Fibroblast of skin of back (primary cell): ENCODE measurements at regions not wholly inside any gene's neighbourhood (a gene's known extent, or its start where the extent isn't known, plus 50 kb on each side); places are given as distances from the start of the nearest gene placed in this dataset.
A peak's percentile ranks its signal among the peaks of the same experiment; 100 is the strongest.
"Not testable (repeated sequence)": the region's sequence is repeated elsewhere in the genome, so short reads cannot be mapped to it uniquely, and the experiment has no call there.

ENCODE experiments used
- DNase-seq: peaks from one replicate; pipeline ENCODE4 v3.0.0-alpha.2; 2013

DNA sequence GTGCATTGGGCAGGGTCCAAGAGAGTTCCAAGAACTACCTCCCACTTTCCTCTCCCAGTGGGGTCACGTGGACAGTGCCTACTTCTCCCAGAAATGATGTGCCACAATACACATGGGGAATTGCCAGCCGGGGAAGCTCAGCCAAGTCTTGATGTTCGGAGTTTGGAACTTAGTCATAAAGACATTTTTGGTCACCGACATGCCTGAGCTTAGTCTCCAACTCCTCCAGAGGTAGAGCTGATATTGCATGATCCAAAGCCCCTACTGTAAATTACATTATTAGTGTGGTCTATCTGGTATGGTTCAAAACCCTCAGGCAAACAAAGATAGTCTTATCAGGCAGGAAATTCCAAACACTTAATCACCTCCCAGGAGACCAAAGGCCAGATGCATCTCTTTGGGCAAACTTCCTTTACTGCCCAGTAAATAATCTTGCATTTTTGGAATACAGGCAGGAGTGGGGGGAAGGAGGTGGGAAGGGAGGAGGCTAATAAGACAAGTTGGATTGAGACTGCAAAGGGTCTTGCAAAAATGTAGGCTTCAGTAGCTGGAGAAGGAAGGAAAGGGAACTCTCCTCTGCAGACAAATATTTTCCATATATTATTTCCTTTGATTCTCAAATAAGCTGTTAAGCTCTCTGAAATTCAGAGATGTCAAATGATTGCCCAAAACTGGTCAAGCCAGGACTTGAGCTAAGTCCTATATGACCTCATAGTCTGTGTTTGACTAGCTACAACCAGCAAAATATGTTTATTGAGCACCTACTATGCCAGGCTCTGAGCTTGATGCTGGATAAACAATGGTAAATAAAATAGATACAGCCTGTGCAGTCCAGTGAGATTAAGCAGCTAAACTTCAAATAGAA, 99.4 kb downstream of the DRD1 start:
- DNase-seq = peak; percentile 31

DNA sequence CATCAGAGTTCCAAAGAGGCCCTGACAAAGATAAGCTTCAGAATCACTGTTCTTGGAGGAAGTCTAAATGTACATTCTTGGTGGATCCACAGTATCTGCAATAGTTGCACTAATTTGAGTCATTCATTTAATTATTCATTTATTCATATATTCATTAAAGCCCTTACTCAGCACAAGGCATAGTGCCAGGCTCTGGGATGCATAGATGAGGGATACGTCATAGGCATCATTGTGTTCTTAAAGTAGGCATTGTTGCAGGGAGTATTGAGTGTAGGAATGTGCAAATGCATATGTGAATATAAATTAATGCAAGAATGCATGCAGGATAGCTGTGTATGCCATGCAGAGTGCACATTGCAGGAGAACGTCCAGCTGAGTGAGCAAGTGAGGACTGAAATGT, 100.7 kb downstream of the DRD1 start:
- DNase-seq = no peak

DNA sequence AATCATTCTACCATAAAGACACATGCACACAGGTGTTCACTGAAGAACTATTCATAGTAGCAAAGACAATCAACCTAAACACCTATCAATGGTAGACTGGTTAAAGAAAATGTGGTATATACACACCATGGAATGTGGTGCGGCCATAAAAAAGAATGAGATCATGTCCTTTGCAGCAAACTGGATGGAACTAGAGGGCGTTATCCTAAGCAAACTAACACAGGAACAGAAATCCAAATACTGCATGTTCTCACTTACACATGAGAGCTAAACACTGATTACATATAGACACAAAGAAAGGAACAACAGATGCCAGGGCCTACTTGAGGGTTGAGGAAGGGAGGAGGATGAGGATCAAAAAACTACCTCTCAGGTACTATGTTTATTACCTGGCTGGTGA, 103.8 kb downstream of the DRD1 start:
- DNase-seq = no peak

DNA sequence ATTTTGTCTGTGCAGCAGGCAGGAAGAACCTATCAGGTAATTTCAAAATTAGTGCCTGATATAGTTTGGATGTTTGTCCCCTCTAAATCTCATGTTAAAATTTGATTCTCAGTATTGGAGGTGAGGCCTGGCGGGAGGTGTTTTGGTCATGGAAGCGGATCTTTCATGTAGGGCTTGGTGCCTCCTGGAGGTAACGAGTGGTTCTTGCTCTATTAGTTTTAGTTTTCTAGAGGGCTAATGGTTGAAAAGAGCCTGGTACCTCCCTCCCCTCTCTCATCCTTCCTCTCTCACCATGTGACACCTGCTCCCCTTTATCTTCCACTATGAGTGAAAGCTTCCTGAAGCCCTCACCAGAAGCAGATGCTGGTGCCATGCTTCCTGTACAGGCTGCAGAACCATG, 106.3 kb downstream of the DRD1 start:
- DNase-seq = no peak

DNA sequence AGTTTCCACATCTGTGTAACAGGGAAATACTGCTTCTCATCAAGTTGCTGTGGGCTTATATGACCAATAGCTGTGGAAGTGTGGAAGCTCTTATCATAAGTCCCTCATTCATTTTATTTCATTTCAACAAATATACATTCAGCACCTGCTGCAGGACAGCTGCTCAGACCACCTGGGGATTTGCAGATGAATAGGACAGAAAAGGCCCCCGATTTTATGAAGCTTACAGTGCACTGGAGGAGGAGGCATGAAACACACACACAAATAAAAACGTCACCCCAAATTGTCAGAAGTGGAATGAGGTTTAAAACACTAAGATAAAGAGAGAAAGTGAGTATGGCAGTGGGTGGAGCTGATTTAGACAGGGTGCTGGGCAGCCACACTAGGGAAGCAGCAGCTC, 107.2 kb downstream of the DRD1 start:
- no peak for DNase-seq

DNA sequence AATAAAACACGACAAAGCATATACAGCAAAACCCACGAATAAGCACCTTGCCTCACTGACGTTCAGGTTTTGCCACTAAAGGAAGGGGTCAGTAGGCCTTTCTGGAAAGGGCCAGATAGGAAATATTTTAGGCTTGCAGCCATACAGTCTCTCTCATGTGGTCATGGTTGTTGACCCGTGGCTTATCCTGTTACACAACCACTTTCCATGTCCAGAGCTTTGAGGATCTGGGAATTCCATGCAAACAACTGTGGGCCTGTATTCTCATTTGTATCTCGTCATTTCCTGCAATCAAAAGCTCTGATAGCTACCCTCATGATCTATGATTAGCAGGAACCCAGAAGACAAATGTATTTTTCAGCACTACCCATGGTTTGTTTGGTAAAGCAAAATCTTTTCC, 108.3 kb downstream of the DRD1 start:
- no peak for DNase-seq

DNA sequence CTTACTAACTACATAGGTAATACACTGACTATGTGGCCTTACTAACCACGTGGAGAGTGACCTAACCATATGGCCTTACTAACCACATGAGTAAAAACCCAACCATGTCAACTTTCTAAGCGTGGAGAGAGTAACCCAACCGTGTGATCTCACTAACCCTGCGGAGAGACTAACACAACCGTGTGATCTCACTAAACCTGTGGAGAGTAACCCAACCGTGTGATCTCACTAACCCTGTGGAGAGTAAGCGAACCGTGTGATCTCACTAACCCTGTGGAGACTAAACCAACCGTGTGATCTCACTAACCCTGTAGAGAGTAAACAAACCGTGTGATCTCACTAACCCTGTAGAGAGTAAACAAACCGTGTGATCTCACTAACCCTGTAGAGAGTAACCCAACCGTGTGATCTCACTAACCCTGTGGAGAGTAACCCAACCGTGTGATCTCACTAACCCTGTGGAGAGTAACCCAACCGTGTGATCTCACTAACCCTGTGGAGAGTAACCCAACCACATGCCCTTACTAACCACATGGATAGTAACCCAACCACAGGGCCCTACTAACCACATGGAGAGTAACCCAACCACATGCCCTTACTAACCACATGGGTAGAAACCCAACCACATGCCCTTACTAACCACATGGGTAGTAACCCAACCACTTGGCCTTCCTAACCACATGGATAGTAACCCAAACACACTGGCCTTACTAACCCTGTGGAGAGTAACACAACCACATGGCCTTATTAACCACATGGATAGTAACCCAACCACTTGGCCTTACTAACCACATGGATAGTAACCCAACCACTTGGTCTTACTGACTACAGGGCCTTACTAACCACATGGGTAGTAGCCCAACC, 112.6 kb downstream of the DRD1 start:
- not testable (repeated sequence) for DNase-seq

DNA sequence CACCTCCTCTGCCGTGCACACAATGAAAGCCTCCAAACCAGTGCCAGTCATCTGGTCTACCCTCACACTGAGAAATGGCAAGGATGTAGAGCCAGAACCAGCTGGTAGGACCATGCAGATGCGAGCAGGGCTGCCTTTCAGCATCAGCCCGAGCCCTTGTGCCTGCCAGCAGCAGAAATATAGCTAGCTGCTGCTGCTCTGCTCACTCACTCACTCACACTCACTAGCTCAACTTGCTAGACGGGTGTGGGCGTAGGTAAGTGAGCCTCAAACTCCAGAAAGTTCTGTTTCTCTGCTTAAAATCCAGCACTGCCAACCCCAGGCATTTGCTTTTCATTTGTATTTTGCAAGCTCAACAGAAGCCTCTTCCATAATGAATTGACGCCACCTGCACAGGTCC, 114.0 kb downstream of the DRD1 start:
- DNase-seq = no peak

DNA sequence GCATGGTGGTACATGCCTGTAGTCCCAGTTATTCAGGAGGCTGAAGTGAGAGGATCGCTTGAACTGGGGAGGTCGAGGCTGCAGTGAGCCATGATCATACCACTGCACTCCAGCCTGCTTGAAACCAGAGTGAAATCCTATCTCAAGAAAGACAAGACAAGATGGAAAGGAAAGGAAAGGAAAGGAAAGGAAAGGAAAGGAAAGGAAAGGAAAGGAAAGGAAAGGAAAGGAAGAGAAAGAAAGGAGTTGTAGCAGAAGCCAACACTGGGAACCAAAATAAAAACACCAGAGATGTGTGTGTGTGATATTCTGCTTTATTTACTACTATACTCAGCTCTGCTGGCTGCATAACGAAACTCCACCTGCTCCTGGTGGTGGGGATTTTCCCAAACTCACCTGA, 115.3 kb downstream of the DRD1 start:
- no peak for DNase-seq

DNA sequence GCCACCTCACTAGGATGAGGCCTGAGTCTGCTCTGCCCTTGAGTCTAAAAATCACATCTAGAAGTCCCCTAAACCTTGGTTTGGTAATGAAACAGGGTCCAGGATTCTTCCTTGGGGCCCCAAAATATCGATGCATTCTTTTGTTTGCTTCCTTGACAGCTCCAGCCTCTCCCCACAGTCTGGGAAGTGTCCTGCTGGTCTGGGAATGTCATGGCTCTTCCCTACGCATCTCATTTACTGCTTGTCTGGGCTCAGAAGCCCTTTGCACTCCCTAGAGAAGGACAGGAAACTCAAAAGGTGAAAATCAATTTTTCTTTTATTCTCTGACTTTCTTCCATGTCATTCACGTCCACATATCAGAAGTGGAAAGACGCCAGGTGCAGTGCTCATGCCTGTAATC, 115.8 kb downstream of the DRD1 start:
- DNase-seq = no peak

DNA sequence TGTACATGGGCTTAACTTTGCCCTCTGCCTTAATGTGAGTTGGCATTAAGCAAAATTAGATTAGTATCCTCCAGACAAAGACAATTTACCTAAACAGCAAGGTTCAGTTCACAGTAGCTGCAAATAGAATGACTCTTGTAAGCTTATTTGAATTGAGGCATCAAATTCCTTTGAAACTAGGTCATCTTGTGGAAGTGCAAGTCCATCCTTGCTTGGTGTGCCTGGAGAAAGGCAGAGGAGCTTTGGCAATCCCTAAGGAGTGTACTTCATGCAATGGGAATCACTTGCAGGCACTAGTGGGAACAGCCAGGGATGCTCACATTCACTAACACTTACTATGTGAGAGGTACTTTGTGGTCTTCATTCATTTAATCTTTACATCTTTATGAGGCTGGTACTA, 118.3 kb downstream of the DRD1 start:
- peak; percentile 11 for DNase-seq

DNA sequence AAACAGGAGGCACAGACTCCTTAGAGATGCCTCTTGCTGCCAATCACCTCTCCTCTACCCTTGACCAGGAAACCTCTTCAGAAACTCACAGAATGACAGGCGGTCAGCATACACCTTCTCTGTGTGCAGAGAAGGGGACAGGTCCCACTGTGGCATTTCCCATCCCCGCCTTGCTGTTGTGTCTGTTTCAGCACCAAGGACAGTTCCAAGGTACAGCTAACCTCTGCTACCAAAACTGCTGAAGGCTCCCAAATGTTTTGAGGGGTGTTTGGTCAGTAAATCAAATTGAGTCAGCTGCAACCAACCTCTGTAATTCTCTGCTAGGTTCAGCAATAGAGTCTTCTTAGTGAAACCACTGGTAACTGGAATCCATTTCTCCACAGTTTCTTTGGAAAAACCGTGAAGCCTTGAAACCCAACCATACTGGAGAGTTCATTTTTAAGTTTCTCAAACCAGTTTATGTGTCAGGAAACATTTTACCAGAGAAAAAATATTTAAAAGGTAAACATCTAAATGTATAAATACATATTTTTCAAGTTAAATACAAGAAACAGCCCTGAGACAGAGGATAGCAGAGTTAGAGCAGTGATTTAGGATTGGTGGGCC, 122.0 kb downstream of the DRD1 start:
- DNase-seq = peak; percentile 14

DNA sequence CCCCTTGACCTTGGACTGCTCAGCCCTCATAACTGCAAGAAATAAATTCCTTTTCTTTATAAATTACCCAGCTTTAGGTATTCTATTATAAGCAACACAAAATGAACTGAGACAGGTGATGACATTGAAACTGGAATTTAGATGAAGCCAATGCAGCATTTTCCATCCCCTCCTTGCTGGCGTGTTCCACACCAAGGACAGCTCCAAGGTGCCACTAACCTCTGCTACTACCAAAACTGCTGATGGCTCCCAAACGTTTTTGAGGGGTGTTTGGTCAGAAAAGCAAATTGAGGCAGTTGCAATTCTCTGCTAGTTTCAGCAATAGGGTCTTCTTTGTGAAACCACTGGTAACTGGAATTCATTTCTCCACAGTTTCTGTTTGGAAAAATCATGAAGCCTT, 124.8 kb downstream of the DRD1 start:
- DNase-seq = no peak

DNA sequence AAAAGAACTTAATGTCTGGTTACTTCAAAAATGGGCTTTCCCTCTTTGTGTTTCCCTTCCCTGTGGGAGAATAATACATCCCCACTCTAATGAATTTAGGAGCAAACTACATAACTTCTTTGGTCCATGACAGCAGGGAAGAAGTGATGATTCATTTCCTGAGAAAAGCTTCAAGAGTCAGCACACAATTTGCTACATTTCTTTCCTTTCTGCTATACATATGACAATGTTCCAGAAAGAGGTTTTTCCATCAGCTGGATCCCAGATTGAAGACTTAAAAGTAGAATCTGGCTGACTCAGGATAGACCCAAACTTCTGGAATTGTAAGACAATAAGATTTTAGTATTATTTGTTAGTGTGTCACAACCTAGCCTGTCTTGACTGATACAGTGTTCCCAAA, 126.1 kb downstream of the DRD1 start:
- DNase-seq = no peak

DNA sequence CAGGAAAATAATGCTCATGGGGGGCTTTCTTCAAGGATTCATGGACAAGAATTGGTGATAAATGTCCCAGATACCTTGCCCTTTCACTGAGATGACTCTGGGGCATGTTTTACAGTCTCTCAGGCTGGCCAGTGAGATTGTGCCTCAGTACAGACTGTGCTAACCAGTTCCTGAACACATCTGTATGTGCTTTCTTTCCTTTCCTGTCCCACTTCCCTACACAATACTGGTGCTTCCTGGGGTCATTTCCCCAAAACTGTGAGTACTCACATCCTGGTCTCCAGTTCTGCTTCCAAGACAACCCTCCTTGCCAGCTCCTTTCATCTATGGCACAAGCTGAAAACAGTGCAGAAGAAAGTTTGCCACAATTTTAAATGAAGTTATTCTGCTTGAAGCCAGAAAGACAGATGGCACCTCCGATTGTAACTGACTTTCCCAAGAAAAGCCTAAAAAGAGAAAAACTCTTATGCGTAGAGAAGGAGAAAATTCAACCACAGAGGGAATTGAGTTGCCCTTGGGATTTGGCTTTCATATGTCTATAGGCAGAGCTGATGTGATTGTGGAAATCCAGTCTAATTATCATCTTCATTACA, 134.7 kb downstream of the DRD1 start:
- no peak for DNase-seq

DNA sequence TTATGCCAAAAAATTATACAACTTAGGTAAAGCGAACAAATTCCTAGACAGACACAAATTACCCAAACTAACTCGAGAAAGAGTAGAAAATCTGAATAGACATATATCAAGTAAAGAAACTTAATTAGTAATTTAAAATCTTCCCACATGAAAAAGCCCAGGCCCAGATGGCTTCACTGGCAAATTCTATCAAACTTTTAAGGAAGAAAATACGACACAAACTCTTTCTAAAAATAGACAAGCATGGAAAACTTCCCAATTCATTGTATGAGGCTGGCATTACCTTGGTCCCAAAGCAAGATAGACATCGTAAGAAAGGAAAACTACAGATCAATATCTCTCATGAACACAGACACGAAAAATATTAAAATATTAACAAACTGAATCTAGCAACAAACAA, 135.3 kb downstream of the DRD1 start:
- no peak for DNase-seq

DNA sequence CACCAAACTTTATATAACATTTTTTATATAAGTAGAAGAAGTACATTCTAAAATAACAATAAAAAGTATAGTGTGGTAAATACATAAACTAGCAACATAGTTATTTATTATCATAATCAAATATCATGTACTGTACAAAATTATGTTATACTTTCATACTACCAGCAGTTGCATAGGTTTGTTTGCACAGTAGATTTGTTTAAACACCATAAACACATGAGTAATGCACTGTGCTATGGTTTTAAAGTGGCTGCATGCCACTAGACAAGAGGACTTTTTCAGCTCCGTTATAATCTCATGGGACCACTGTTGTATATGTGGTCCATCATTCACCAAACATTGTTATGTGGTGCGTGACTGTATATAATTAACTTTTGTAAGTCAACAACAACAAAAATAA, 137.6 kb downstream of the DRD1 start:
- no peak for DNase-seq

DNA sequence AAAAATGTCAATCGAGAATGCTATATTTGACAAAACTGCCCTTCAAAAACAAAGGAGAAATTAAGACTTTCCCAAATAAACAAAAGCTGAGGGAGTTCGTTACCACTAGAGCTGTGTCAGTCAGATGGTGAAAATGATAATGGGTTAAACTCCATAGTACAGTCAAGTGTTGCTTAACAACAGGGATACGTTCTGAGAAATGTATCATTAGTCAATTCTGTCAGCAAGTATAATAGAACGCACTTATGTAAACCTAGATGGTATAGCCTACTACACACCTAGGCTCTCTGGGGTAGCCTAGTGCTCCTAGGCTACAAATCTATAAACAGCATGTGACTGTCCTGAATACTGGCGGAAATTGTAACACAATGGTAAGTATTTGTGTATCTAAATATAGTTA, 138.7 kb downstream of the DRD1 start:
- no peak for DNase-seq

DNA sequence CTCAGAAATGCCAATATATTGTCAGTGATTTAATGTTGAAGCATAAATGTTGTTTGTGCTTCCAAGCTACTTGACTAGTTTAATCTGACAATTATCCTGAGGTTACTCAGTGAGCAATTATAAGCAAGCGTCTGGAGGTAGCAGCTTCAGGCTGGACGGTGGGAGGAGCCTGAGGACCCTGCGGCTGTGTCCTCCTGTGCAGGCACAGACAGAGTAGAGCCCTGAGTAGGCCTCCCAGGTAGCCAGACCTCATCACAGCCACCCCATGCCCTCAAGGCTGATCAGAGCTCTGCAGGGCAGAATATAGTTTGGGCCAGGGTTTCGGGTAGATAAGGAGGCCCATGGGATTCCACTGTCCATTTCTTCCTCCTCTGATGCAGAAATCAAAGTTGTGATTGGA, 153.6 kb downstream of the DRD1 start:
- DNase-seq = no peak

DNA sequence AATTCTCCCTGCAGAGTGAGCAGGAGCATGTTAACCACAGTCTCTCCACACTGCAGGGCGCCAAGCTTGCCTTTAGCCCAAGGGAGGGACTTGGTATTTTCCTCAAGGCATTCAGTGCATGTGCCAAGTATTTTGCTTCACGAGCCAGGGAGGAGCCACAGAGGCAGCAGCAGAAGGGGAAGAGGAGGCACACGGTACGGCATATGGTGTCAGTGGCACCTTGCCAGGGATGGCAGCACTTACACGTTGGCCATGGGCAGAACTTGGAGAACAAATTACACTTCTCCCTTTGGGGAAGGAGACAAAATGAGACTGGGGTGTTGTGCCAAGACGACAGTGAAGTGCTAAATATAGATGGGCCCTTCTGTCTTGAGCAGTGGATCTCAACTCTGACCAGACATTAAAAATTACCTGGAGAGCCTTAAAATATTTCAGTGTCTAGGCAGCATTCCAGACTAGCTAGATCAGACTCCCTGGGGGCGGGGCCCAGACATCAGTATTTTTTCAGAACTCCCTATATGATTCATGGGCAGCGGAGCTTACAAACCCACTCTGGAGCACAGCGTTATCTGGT, 155.8 kb downstream of the DRD1 start:
- DNase-seq = peak; percentile 67

DNA sequence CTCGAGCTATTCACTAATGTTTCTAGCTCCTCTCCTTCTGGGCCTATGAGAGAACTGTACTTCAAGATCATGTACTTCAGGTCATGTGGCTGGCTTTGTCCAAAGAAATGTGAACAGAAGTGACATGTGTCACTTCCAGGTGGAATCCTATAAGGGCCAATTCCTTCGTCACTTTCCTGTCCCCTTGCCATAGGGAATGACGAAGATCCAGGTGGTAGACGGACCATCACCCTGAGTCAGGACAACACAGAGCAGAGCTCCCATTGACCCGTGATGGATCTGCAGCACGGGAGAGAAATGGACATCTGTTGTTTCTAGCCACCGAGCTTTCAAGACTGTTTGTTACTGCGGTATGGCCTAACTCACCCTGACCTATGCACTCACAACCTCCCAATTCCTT, 157.0 kb downstream of the DRD1 start:
- no peak for DNase-seq

DNA sequence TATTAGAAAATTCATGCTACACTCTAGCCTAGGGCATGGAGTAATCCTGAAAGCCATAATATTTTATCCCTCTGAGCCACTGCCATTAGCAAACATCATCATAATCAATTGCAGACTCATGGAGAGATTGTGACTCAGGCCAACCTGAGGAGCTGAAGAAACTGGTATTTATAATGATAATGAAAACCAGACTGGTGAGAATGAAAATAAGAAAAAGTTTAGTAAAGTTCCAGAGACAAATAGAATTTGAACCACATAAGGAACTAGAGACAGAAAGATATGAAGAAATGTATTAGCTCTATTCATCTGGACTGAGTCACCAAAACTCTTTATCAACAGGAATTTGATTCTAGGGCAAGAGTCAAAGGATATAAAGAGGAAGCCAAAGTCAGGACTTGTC, 158.7 kb downstream of the DRD1 start:
- peak; percentile 21 for DNase-seq

DNA sequence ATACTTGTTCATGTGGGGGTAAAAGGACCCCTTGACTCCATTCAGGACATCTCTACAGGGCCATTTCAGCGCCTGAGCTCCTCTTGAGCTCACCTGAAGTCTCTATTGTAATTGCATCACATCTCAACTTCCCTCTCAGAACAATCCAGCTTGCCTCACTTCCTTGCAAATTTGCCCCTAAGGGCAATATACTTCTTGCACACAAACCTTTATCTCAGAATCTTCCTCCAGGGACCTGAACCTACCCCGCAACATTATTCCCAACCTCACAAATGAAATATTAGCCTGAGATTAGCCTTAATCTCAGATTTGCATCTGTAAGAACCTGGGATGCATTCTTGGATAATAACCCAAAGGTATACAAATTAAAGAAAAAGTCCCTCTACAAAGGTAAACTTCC, 159.2 kb downstream of the DRD1 start:
- no peak for DNase-seq
